H1 (cell line): ENCODE measurements at regions not wholly inside any gene's neighbourhood (a gene's known extent, or its start where the extent isn't known, plus 50 kb on each side); places are given as distances from the start of the nearest gene placed in this dataset.

Experiments
- CTCF ChIA-PET: fragments of 300-600 bp; sonication (Branson Sonifier 250); formaldehyde crosslinking; loops from one replicate; lab custom pipeline; 2021; ENCODE audit not compliant: partially characterized antibody; lab: Charles Lee
- POLR2A ChIA-PET: fragments of 300-600 bp; sonication (Branson Sonifier 250); formaldehyde crosslinking; loops from one replicate; lab custom pipeline; 2021; ENCODE audit warnings: inconsistent platforms; ENCODE audit not compliant: partially characterized antibody; lab: Charles Lee
- DNase-seq, 2 experiments: peaks; one replicate each; pipeline versions ENCODE4 v3.0.0 to v3.0.0-alpha.2; 2010 to 2022; ENCODE audit warnings: low spot score in 2 of 2, low read depth in 1 of 2, mixed read lengths in 1 of 2
- FAIRE-seq: peaks from 2 replicates; lab custom pipeline; 2011; peaks lifted over from hg19 to GRCh38; lab: Jason Lieb, UNC
- H2AFZ ChIP-seq: 2 replicates; pipeline ENCODE4 v1.8.1; 2012; ENCODE audit warnings: low read length, inconsistent platforms
- H2AK5ac ChIP-seq: 2 replicates; pipeline ENCODE4 v1.6.1; 2013; ENCODE audit warnings: low read depth, low read length
- H2BK120ac ChIP-seq: replicated peaks from 2 replicates; pipeline ENCODE3; 2013; ENCODE audit warnings: low read depth, low read length, inconsistent platforms
- H2BK12ac ChIP-seq: 2 replicates; pipeline ENCODE4 v1.6.1; 2013; ENCODE audit warnings: low read depth, low read length
- H2BK15ac ChIP-seq: 2 replicates; pipeline ENCODE4 v1.6.1; 2013; ENCODE audit warnings: low read length
- H2BK20ac ChIP-seq: 2 replicates; pipeline ENCODE4 v1.6.1; 2013; ENCODE audit warnings: low read length
- H2BK5ac ChIP-seq: 2 replicates; pipeline ENCODE4 v1.6.1; 2013; ENCODE audit warnings: low read depth, low read length
- H3K14ac ChIP-seq: 2 replicates; pipeline ENCODE4 v1.6.1; 2013; ENCODE audit warnings: inconsistent platforms; ENCODE audit not compliant: insufficient read length
- H3K18ac ChIP-seq: 2 replicates; pipeline ENCODE4 v1.6.1; 2013; ENCODE audit warnings: low read length; ENCODE audit errors: extremely low read depth
- H3K23ac ChIP-seq: 2 replicates; pipeline ENCODE4 v1.6.1; 2013; ENCODE audit warnings: inconsistent platforms; ENCODE audit not compliant: insufficient read length
- H3K23me2 ChIP-seq: 2 replicates; pipeline ENCODE4 v1.6.1; 2013; ENCODE audit warnings: low read depth, low read length
- H3K27ac ChIP-seq: 2 replicates; pipeline ENCODE4 v1.6.1; 2011; ENCODE audit warnings: low read depth, low read length, inconsistent platforms
- H3K27me3 ChIP-seq, 4 experiments: replicated peaks in 1 of 4; 1 replicate in 1 of 4; 2 replicates in 3 of 4; pipeline versions ENCODE4 v1.6.1 to v1.8.1; 2011 to 2013; ENCODE audit warnings: low read length in 3 of 4, mild to moderate bottlenecking in 3 of 4, inconsistent platforms in 2 of 4, mixed read lengths in 2 of 4, moderate library complexity in 1 of 4; ENCODE audit not compliant: control insufficient read depth in 3 of 4, insufficient read depth in 3 of 4; ENCODE audit errors: extremely low read depth in 1 of 4
- H3K36me3 ChIP-seq, 4 experiments: 2 replicates each; pipeline versions ENCODE4 v1.6.1 to v1.8.1; 2011 to 2013; ENCODE audit warnings: mild to moderate bottlenecking in 4 of 4, low read length in 3 of 4, moderate library complexity in 2 of 4, control low read depth in 1 of 4, inconsistent platforms in 1 of 4; ENCODE audit not compliant: insufficient read depth in 4 of 4, control insufficient read depth in 2 of 4
- H3K4ac ChIP-seq: replicated peaks from 2 replicates; pipeline ENCODE3; 2013; ENCODE audit warnings: low read length, low read depth, mixed read lengths, inconsistent platforms; ENCODE audit not compliant: insufficient read length
- H3K4me1 ChIP-seq, 4 experiments: replicated peaks in 1 of 4; 1 replicate in 1 of 4; 2 replicates in 3 of 4; pipeline versions ENCODE4 v1.6.1 to v1.8.1; 2011 to 2013; ENCODE audit warnings: low read length in 3 of 4, inconsistent platforms in 2 of 4, mixed read lengths in 1 of 4; ENCODE audit not compliant: insufficient read depth in 4 of 4, control insufficient read depth in 3 of 4
- H3K4me2 ChIP-seq, 2 experiments: 2 replicates each; pipeline versions ENCODE4 v1.6.1 to v1.8.1; 2011 to 2013; ENCODE audit warnings: low read depth in 2 of 2, low read length in 2 of 2, control low read depth in 1 of 2, inconsistent platforms in 1 of 2, mild to moderate bottlenecking in 1 of 2; ENCODE audit not compliant: insufficient read depth in 1 of 2
- H3K4me3 ChIP-seq, 4 experiments: fragments of 200-600, 300-600 bp in 1 of 4; sonication (generic), shearing (Covaris generic), sonication (Bioruptor Twin) in 1 of 4; 2 replicates each; pipeline versions ENCODE4 v1.5.1 to v1.8.1; 2011 to 2016; ENCODE audit warnings: low read length in 4 of 4, low read depth in 3 of 4, control low read depth in 2 of 4, inconsistent platforms in 2 of 4, mild to moderate bottlenecking in 2 of 4, mixed read lengths in 1 of 4, moderate library complexity in 1 of 4; ENCODE audit not compliant: insufficient read depth in 2 of 4; ENCODE audit errors: extremely low read depth in 1 of 4
- H3K56ac ChIP-seq: replicated peaks from 2 replicates; pipeline ENCODE3; 2013; ENCODE audit warnings: low read depth, mild to moderate bottlenecking, mixed read lengths, low read length, inconsistent platforms; ENCODE audit not compliant: insufficient read length
- H3K79me1 ChIP-seq: 2 replicates; pipeline ENCODE4 v1.6.1; 2013; ENCODE audit warnings: low read depth, low read length, control low read depth
- H3K79me2 ChIP-seq, 2 experiments: 2 replicates each; pipeline versions ENCODE4 v1.6.1 to v1.8.1; 2012 to 2013; ENCODE audit warnings: low read length in 2 of 2, mild to moderate bottlenecking in 2 of 2, inconsistent platforms in 1 of 2; ENCODE audit not compliant: insufficient read depth in 2 of 2, control insufficient read depth in 1 of 2
- H3K9ac ChIP-seq, 4 experiments: replicated peaks in 1 of 4; 1 replicate in 1 of 4; 2 replicates in 3 of 4; pipeline versions ENCODE4 v1.6.1 to v1.8.1; 2011 to 2013; ENCODE audit warnings: low read depth in 3 of 4, low read length in 3 of 4, control low read depth in 2 of 4, mild to moderate bottlenecking in 2 of 4, moderate library complexity in 2 of 4, inconsistent platforms in 1 of 4; ENCODE audit errors: extremely low read depth in 1 of 4
- H3K9me3 ChIP-seq, 2 experiments: 2 replicates each; pipeline versions ENCODE4 v1.6.1 to v1.8.1; 2012 to 2013; ENCODE audit warnings: mild to moderate bottlenecking in 2 of 2, moderate library complexity in 2 of 2, control low read depth in 1 of 2, inconsistent platforms in 1 of 2, low read depth in 1 of 2, low read length in 1 of 2, mixed read lengths in 1 of 2; ENCODE audit not compliant: insufficient read depth in 2 of 2
- H4K20me1 ChIP-seq, 2 experiments: replicated peaks in 1 of 2; 2 replicates each; pipeline versions ENCODE3 to v1.8.1; 2011 to 2013; ENCODE audit warnings: inconsistent platforms in 2 of 2, low read length in 2 of 2, mild to moderate bottlenecking in 1 of 2; ENCODE audit not compliant: insufficient read depth in 2 of 2, control insufficient read depth in 1 of 2
- H4K5ac ChIP-seq: 2 replicates; pipeline ENCODE4 v1.6.1; 2013; ENCODE audit warnings: low read length, low read depth, mixed read lengths, inconsistent platforms; ENCODE audit not compliant: insufficient read length
- H4K8ac ChIP-seq: 2 replicates; pipeline ENCODE4 v1.8.0; 2013; ENCODE audit warnings: mild to moderate bottlenecking, moderate library complexity, low read length, inconsistent platforms; ENCODE audit not compliant: insufficient read depth; ENCODE audit errors: extremely low read depth
- H4K91ac ChIP-seq: replicated peaks from 2 replicates; pipeline ENCODE3; 2013; ENCODE audit warnings: low read length, mixed read lengths, inconsistent platforms; ENCODE audit not compliant: insufficient read length
- CREB1 ChIP-seq: IDR thresholded peaks from 2 replicates; pipeline ENCODE4 v1.6.1; 2012; ENCODE audit warnings: inconsistent platforms
- RBBP5 ChIP-seq: IDR thresholded peaks from 2 replicates; pipeline ENCODE4 v1.7.1; 2012; ENCODE audit warnings: low read depth, mild to moderate bottlenecking, inconsistent platforms, low read length, moderate library complexity, borderline replicate concordance
- WGBS, 2 experiments: shearing (Covaris generic) in 1 of 2; methylation state at CpG; one replicate each; pipeline versions ENCODE4 v1.1.6 to v1.1.7; 2013 to 2015; ENCODE audit warnings: low lambda C conversion rate in 2 of 2, mixed read lengths in 2 of 2, inconsistent platforms in 1 of 2, low coverage in 1 of 2, missing lambda C conversion rate in 1 of 2; ENCODE audit not compliant: insufficient replicate concordance in 2 of 2, insufficient coverage in 1 of 2, insufficient read length in 1 of 2; ENCODE audit errors: extremely low coverage in 1 of 2, missing lambda C conversion rate in 1 of 2; 5-methylcytosine and 5-hydroxymethylcytosine counted together

- Histone ChIP-seq H3K23me2 (no peaks in the 10 kb centered on the region), H3K36me3 (no peaks in the 10 kb centered on the region), H3K4me1 (peaks cover 0 to 6% (median 1%) of the 10 kb centered on the region in 4 experiments; a peak in 3 of 7 replicates), H3K79me1 (no peaks in the 10 kb centered on the region), H3K79me2 (no peaks in the 10 kb centered on the region), H3K4ac (no peak overlapping the region), H3K4me3 (no peak overlapping the region), H2BK5ac (no peak overlapping the region), H3K18ac (no peak overlapping the region), H3K9me3 (no peaks in the 10 kb centered on the region), H4K8ac (no peak overlapping the region), H4K91ac (no peak overlapping the region), H3K23ac (no peak overlapping the region), H4K5ac (no peak overlapping the region), H3K14ac (no peak overlapping the region), H2BK15ac (no peak overlapping the region), H2BK120ac (no peak overlapping the region), H3K9ac (no peak overlapping the region), H2AK5ac (no peak overlapping the region), H2AFZ (no peak overlapping the region), H2BK12ac (no peak overlapping the region), H4K20me1 (no peaks in the 10 kb centered on the region), H2BK20ac (no peak overlapping the region), H3K4me2 (no peak overlapping the region), H3K56ac (no peak overlapping the region), H3K27ac (no peak overlapping the region), H3K27me3 (no peaks in the 10 kb centered on the region)
- ChIA-PET CTCF (interaction anchor here (0.7 to 4.8 kb wide), 3 partner anchors 11 to 45 kb away, joined by 4 to 45 read pairs (median 4); no protein-coding TSS in a partner anchor), POLR2A (no interaction called here)
- no peak for FAIRE-seq
- WGBS, 2 experiments = 88% methylated on average over 1 of the region's 1 CpG; no CpG with 5 or more reads in 1 of the 2 experiments
- TF ChIP-seq RBBP5 (no peak), CREB1 (no peak)
- DNase-seq = no peak
These were observed 1238.7 kb upstream of the WWC1 start for GRCh38 chr5:167052791-167053190.
